ENCODE measurements at regions not wholly inside any gene's neighbourhood (a gene's known extent, or its start where the extent isn't known, plus 50 kb on each side); places are given as distances from the start of the nearest gene placed in this dataset.

DNA sequence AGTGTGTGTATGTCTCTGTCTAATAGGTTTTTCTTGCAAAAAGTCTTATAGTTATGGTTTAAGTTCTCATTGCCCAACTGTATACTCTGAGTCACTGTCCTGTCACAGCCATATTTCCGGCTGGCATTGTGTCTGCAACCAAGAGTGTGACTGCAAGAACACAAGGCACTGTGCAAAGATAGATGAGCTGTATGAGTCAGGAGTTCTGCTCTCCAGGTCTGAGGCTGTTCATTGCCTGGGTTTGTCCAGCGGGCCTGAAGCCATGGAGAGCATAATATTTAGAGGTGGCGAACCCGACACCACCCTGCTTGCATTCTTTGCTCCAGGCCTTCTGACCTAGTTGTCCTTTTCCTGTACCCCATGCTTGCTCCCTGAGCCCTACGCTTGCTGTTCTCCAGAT is 50.9 kb upstream of the CNIH3 start:
- Histone ChIP-seq H3K79me2 (no peaks in the 10 kb centered on the region), H2AFZ (no peak overlapping the region), H3K36me3 (replicated peaks; ENCODE audit: insufficient read depth, low read depth) (no peaks in the 10 kb centered on the region), H3K27me3 (no peaks in the 10 kb centered on the region), H3K27ac (no peak overlapping the region), H3K9me2 (replicated peaks; ENCODE audit: insufficient read depth) (no peaks in the 10 kb centered on the region), H3K9me3 (ENCODE audit: low read depth) (no peaks in the 10 kb centered on the region), H3K4me1 (ENCODE audit: insufficient read depth) (no peaks in the 10 kb centered on the region), H3K4me2 (no peak overlapping the region), H3K4me3 (no peak overlapping the region), H4K20me1 (ENCODE audit: insufficient read depth, poor library complexity, severe bottlenecking) (no peaks in the 10 kb centered on the region)
- DNase-seq (ENCODE audit: low spot score): peak; percentile 19
- no peak for TF ChIP-seq CTCF (IDR thresholded peaks at IDR 0.05; ENCODE audit: poor library complexity)
- no peak for TF ChIP-seq EZH2phosphoT487 (IDR thresholded peaks at IDR 0.05; ENCODE audit: low read depth, severe bottlenecking, unreplicated experiment)
- TF ChIP-seq EZH2 (IDR thresholded peaks at IDR 0.05; ENCODE audit: borderline replicate concordance): no peak
- 90% methylated on average over 5 of the region's 5 CpGs for WGBS (ENCODE audit: low lambda C conversion rate, missing lambda C conversion rate)

DNA sequence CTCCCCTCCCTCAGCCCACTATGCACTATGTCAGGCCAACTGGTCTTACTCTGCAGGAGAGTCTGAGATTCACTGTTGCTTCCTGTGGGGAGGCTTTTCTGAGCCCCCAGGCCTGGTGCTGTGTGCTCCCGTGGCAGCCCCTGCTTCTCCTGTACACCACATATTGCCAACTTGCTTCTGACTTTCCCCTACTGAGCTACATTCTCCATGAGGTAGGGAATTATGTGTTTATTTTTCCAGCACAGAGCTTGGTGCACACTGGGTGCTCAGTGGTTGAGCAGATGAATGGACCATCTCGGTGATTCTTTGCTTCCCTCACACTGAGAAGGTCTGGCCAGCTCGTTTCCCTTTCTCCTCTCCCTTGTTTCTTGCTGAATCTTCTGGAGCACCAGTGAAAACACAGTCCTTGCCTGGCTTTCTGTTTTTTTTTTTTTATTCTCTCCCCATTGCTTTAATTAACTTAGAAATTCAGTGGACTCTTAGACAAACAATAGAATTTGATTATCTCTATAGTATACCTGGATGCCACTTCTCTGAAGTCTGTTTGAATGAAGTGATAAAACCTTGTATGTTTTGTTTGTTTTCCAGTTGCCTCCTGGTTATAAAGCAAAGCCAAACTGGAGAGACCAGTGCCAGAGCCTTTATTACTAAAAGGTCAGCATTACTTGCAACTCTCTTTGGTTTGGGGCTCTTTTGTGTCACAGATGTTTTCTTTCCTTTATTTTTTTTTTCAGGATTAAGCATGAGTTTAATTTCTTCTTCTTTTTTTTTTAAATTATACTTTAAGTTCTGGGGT is 50.3 kb upstream of the CNIH3 start:
- Histone ChIP-seq H4K20me1 (ENCODE audit: insufficient read depth, poor library complexity, severe bottlenecking) (no peaks in the 10 kb centered on the region), H2AFZ (no peak overlapping the region), H3K4me1 (ENCODE audit: insufficient read depth) (no peaks in the 10 kb centered on the region), H3K27ac (no peak overlapping the region), H3K79me2 (no peaks in the 10 kb centered on the region), H3K27me3 (no peaks in the 10 kb centered on the region), H3K4me3 (no peak overlapping the region), H3K36me3 (replicated peaks; ENCODE audit: insufficient read depth, low read depth) (no peaks in the 10 kb centered on the region), H3K4me2 (no peak overlapping the region), H3K9me2 (replicated peaks; ENCODE audit: insufficient read depth) (no peaks in the 10 kb centered on the region), H3K9me3 (ENCODE audit: low read depth) (no peaks in the 10 kb centered on the region)
- no peak for DNase-seq (ENCODE audit: low spot score)
- WGBS (ENCODE audit: low lambda C conversion rate, missing lambda C conversion rate): 73% methylated on average over 3 of the region's 3 CpGs
- TF ChIP-seq EZH2phosphoT487 (IDR thresholded peaks at IDR 0.05; ENCODE audit: low read depth, severe bottlenecking, unreplicated experiment) (no peak), EZH2 (IDR thresholded peaks at IDR 0.05; ENCODE audit: borderline replicate concordance) (no peak), CTCF (IDR thresholded peaks at IDR 0.05; ENCODE audit: poor library complexity) (no peak)

Data from hepatocyte (in vitro differentiated cells).